GM18502 (cell line): ENCODE measurements at regions not wholly inside any gene's neighbourhood (a gene's known extent, or its start where the extent isn't known, plus 50 kb on each side); places are given as distances from the start of the nearest gene placed in this dataset.

ENCODE experiments used
- ATAC-seq: cut with Tn5 transposase; IDR thresholded peaks from one replicate; pipeline ENCODE4 v1.9.1; 2021; ENCODE audit warnings: mild to moderate bottlenecking; ENCODE audit not compliant: unreplicated experiment, poor library complexity

GRCh38 chr2:217429981-217430500 lies 570.2 kb upstream of the TNP1 start:
- ATAC-seq: no peak

DNA sequence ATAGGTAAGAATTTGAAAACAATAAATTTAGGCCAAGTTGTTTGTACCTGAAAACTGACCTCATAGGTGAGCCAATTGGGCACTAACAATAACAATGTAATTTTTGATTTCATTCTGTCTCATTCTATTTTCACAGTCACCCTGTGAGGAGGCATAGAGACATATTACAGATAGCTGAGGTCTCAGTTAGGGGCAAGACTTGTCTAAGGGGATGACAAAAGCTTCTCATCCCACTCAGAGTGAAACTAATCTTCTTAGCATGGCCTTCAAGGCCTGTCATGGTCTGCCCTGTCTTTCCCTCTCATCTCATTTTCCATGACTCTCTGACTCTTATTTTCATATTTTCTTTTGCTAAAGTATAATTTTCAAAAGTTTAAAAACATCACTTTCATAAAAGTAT lies 562.0 kb upstream of the TNP1 start:
- ATAC-seq: no peak

GRCh38 chr2:217420854-217421253 lies 561.0 kb upstream of the TNP1 start:
- ATAC-seq: no peak

DNA sequence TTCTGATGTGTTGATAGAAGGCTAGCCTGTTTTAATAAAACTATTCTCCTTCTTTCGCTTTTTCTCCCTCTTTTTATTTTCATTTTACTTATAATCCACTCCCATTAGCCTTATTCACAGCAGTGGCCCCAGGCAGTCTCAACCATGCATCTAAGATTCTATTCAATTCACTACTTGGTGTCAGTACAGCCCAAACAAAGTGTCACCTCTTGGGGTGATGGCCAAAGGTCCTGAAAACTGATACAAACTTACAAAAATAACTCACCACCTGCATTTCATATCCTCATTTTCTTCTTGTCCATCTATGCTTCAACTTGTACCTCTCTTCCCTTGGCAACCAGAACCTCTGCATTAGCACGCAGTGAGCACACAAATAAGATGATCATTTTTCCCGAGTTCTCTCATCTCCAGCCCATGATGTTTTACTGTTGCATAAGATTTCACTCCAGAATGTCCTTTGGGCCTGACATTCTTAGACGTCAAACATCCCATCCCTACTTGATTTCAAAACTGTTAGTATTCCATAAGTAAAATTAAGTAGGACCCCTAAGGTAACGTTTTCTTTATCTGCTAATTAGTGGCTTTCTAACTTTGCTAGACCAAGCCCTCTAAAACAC lies 559.3 kb upstream of the TNP1 start:
- no peak for ATAC-seq

GRCh38 chr2:217418544-217418943 lies 558.7 kb upstream of the TNP1 start:
- no peak for ATAC-seq

DNA sequence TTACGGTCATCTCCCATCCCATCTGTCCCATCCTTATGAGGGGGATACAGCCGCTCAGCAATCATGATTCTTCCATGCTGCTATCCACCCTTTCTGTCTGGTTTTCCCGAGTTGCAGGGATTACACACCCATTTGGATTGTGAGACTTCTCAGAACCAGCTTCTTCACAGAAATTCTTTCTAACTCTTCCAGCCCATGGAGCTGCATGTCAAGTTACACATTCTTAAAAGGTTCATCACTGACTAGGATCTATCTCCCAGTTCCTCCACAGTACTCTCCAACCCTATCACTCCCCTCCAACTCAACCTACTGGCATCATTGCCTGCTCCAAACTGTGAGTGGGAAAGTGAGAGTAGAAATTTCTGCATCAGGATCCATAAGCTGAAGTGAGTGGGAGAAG lies 558.2 kb upstream of the TNP1 start:
- no peak for ATAC-seq

DNA sequence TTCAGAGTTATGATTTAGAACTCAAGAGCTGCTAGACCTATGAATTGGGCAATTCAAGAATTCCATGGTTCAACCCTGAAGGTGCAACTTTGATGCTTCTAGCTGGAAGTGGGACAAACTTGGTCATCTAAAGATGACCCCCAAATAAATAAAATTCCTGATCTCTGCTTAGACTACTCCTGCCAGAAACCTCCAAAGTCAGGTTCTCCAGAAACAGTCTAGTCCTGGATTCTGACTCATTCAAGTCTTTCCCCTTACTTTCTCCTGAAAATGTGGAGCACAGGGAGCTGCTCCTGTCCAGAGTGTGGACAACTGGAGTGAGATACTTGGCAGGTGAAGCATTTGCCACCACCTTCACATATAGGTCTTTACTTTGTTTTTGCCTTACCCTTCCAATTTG lies 557.7 kb upstream of the TNP1 start:
- no peak for ATAC-seq

GRCh38 chr2:217415316-217415715 lies 555.5 kb upstream of the TNP1 start:
- ATAC-seq: peak; percentile 99

GRCh38 chr2:217414429-217414828 lies 554.6 kb upstream of the TNP1 start:
- ATAC-seq: no peak

DNA sequence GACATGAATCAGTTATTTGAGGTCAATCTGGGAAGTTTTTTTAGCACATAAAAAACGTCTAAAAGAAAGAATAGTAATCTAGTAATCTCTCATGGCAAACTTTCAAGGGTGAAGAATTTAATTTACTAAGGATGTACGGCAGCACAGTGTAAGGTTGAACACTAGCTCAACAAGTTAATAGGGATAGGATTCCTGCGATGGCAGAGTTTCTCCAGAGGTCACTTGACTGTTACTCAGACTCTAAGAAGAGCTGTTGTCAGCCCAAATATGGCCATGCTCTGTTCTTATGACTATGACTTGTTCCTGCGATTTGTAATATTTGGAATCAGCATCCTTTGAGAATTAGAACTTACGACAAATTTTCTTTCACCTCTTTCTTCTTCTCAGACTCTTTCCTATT lies 553.3 kb upstream of the TNP1 start:
- no peak for ATAC-seq

- no peak for ATAC-seq
Measured at GRCh38 chr2:217412721-217413120, 552.9 kb upstream of the TNP1 start.

- no peak for ATAC-seq
Measured at GRCh38 chr2:217412277-217412676, 552.4 kb upstream of the TNP1 start.

DNA sequence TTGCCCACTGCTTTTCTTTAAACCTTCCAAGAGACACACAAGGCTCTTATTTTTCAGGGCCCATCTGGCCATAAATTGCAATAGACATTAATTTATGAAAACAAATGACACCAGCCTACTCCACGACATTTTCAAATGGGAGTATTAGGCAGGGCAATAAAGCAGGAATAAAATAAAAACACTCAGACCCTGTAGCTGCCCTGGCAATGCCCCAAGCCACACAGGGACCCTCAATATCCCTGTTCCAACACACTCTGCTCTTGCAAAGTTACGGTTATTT lies 550.8 kb upstream of the TNP1 start:
- ATAC-seq: no peak

DNA sequence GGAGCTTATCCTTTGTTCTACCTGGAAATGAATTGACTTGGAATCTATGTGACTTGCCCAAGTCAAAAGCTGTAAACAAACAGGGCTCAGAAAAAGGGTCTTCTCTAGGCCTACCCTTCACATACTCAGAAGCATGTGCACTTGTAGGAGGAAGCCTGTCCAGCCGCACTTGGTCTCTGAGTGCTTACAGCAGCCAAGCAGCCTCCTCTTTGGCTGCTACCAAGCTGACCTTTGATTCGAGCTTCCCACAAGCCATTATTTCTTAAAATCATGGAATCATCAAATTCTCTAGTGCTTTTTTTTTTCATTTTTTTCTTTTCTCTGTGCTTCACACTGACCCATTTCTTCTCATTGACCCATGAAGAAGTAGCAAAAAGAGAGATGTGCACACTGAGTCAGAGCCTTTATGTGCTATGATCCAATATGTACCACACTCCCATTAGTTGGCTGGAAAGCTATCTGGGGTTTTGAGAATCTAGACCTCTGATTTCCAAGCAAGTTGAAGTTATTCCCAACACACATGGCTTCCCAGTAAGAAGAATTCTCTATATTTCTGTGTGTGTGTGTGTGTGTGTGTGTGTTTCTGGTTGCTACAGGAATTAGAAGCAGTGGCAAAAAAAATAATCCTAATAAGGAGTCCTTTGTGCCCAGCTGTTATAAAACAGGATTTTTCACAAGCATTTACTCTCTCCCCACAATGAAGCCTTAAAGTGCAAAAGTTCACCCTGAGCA lies 550.3 kb upstream of the TNP1 start:
- no peak for ATAC-seq

- no peak for ATAC-seq
Measured at GRCh38 chr2:217407362-217407761, 547.5 kb upstream of the TNP1 start.

DNA sequence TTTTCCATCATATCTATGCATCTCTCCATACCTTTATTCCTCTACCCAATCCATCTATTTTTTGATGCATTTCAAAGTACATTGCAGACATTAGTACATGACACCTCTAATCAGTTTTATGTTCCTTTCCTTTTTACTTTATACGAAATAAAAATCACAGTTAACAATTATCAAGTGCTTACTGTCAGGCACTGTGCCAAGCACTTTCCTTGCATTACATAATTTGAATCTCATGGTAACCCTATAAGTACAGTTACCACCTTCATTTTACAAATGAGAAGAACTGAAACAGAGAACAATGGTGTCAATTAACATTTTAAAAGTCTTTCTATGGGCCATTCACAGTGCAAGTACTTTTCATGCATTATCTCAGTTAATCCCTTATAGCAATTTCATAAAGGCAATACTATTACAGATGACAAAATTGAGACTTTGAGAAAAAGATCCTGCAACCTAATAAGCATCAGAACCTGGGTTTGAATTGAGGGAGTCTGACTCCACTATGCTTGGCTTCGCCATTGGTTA lies 544.4 kb upstream of the TNP1 start:
- no peak for ATAC-seq

GRCh38 chr2:217402761-217403383 lies 543.0 kb upstream of the TNP1 start:
- ATAC-seq: no peak

- ATAC-seq: no peak
Measured at GRCh38 chr2:217402144-217402543, 542.3 kb upstream of the TNP1 start.

- no peak for ATAC-seq
Measured at GRCh38 chr2:217399291-217399690, 539.4 kb upstream of the TNP1 start.

DNA sequence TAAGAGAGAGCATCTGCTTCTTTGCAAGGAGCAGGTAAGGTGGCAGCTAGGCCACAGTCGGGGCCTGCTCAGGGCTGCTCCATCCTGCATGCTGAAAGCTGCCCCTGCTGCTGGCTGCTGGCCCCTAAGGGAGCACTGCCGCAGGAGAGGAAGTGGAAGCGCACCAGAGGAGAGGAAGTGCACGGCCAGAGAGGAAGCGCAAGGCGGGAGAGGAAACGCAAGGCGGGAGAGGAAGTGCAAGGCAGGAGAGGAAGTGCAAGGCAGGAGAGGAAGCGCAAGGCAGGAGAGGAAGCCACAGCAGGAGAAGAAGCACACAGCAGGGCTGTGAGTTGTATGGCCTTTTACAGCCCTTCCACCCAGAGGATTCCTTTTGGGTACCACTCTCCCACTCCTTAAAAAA lies 539.0 kb upstream of the TNP1 start:
- no peak for ATAC-seq

DNA sequence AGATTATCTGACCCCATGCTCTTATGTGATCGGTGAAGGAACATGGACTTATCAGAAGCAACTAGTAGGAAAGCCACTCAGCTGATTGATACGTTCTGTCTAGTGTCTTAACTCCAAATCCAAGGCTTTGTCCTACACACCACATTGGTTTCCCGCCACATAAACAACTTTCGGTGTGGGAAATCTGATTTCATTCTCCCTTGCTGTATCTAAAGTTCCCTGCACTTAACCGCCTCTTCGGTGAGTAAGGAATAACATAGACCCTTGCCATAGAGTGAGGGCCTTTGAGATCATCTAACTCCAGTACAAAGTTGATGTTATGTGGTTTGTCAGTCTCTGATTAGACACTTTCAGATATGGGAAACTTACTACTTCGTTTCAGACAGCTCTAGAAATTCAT lies 538.2 kb upstream of the TNP1 start:
- no peak for ATAC-seq

DNA sequence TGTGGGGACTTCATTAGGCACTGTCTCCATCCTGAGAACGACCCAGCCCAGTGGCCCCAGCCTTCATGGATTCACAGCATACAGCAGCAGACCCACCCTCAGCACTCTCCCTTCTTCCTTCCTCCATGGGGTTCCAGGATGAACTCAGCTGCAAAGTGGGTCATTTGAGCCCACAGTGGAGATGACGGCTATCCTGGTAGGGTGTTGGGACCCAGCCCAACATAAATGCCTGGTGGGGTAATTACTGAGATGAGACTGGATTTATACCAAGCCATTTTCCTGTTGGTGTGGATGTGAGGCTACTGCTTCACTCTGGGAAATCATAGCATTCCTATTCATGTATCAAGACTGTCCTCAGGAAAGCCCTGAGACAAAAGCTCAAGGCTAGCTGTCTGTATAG lies 536.7 kb upstream of the TNP1 start:
- no peak for ATAC-seq
